HepG2 (cell line): ENCODE measurements at regions not wholly inside any gene's neighbourhood (a gene's known extent, or its start where the extent isn't known, plus 50 kb on each side); places are given as distances from the start of the nearest gene placed in this dataset.
"Not testable (repeated sequence)": the region's sequence is repeated elsewhere in the genome, so short reads cannot be mapped to it uniquely, and the experiment has no call there.

Source experiments
- ATAC-seq: fragments of 200-7000 bp; cut with Tn5 transposase; 3 replicates; pipeline ENCODE4 v1.9.1; 2020; ENCODE audit warnings: mild to moderate bottlenecking, moderate library complexity
- BruUV-seq: library from RNA; stranded (reverse); fragments of 400-500 nt; replicated peaks from 2 replicates; lab custom pipeline; 2021; lab: Mats Ljungman, UMichigan
- CTCF ChIA-PET: fragments of 300-600 bp; formaldehyde crosslinking; extraction: SDS; loops from one replicate; lab custom pipeline; 2021; ENCODE audit warnings: low total read pairs, inconsistent platforms, low intra/inter-chr PET ratio; lab: Yijun Ruan, JAX
- POLR2A ChIA-PET: fragments of 350-600 bp; sonication (Branson Sonifier 250); formaldehyde crosslinking; loops from one replicate; lab custom pipeline; 2020; ENCODE audit warnings: antibody characterized with exemption, inconsistent platforms; lab: Yijun Ruan, JAX
- DNase-seq: peaks from one replicate; pipeline ENCODE4 v3.0.0-alpha.2; 2015; ENCODE audit warnings: low spot score
- FAIRE-seq: peaks from 3 replicates; lab custom pipeline; 2011; peaks lifted over from hg19 to GRCh38; lab: Jason Lieb, UNC
- H2AFZ ChIP-seq: one replicate; pipeline ENCODE4 v1.6.1; 2011; ENCODE audit warnings: low read length, inconsistent platforms
- H3K27ac ChIP-seq: fragments of 300-600 bp; 3 replicates; pipeline ENCODE4 v1.8.0; 2011; ENCODE audit warnings: mixed run types, mild to moderate bottlenecking, mixed read lengths, low read length, inconsistent platforms; ENCODE audit not compliant: insufficient read depth; ENCODE audit errors: extremely low read length
- H3K27me3 ChIP-seq, 2 experiments: fragments of 200-600 bp in 1 of 2; 2 replicates in 1 of 2; 3 replicates in 1 of 2; pipeline versions ENCODE4 v1.6.0 to v1.8.0; 2011; ENCODE audit warnings: low read length in 2 of 2, mild to moderate bottlenecking in 2 of 2, moderate library complexity in 2 of 2, inconsistent platforms in 1 of 2; ENCODE audit not compliant: insufficient read depth in 2 of 2, control insufficient read depth in 1 of 2
- H3K36me3 ChIP-seq, 2 experiments: fragments of 200-600 bp in 1 of 2; replicated peaks in 1 of 2; 2 replicates in 1 of 2; 3 replicates in 1 of 2; pipeline versions ENCODE4 v1.5.1 to v1.8.0; 2011; ENCODE audit warnings: low read length in 2 of 2, inconsistent platforms in 1 of 2; ENCODE audit not compliant: insufficient read depth in 2 of 2, control insufficient read depth in 1 of 2
- H3K4me1 ChIP-seq: 2 replicates; pipeline ENCODE4 v1.5.1; 2012; ENCODE audit warnings: low read length, inconsistent platforms; ENCODE audit not compliant: insufficient read depth
- H3K4me2 ChIP-seq: 2 replicates; pipeline ENCODE4 v1.6.0; 2011; ENCODE audit warnings: low read depth, low read length, inconsistent platforms
- H3K4me3 ChIP-seq, 3 experiments: fragments of 200-600 bp in 1 of 3; sonication (generic), shearing (Covaris generic) in 1 of 3; replicated peaks in 1 of 3; 2 replicates each; pipeline ENCODE4 v1.5.1; 2011 to 2016; ENCODE audit warnings: low read length in 3 of 3, inconsistent platforms in 2 of 3, low read depth in 2 of 3, mild to moderate bottlenecking in 2 of 3, control low read depth in 1 of 3, mixed read lengths in 1 of 3; ENCODE audit not compliant: insufficient read depth in 1 of 3
- H3K79me2 ChIP-seq: one replicate; pipeline ENCODE4 v1.6.1; 2011; ENCODE audit warnings: low read length, inconsistent platforms; ENCODE audit not compliant: insufficient read depth
- H3K9ac ChIP-seq: 2 replicates; pipeline ENCODE4 v1.6.0; 2011; ENCODE audit warnings: mild to moderate bottlenecking, low read depth, low read length, inconsistent platforms; ENCODE audit not compliant: insufficient read depth
- H3K9me3 ChIP-seq: 2 replicates; pipeline ENCODE4 v1.5.1; 2012; ENCODE audit warnings: mild to moderate bottlenecking, low read length
- H4K20me1 ChIP-seq: 2 replicates; pipeline ENCODE4 v1.6.0; 2011; ENCODE audit warnings: inconsistent platforms, mild to moderate bottlenecking, low read length, moderate library complexity; ENCODE audit not compliant: insufficient read depth
- KMT2A ChIP-seq: sonication (generic); formaldehyde crosslinking; IDR thresholded peaks from 2 replicates; pipeline ENCODE4 v1.4.0; 2020; ENCODE audit warnings: missing genetic modification reagents
- REPIN1 ChIP-seq: sonication (generic); formaldehyde crosslinking; IDR thresholded peaks from 2 replicates; pipeline ENCODE4 v1.8.0; 2022; ENCODE audit warnings: missing genetic modification reagents, low read depth, mild to moderate bottlenecking, borderline replicate concordance
- RNF2 ChIP-seq: fragments of 450-650 bp; conservative IDR thresholded peaks from 2 replicates; pipeline ENCODE4 v1.6.1; 2016; ENCODE audit warnings: low read depth
- ZNF317 ChIP-seq: sonication (generic); formaldehyde crosslinking; IDR thresholded peaks from 2 replicates; pipeline ENCODE4 v1.5.0; 2020; ENCODE audit warnings: mild to moderate bottlenecking, missing genetic modification reagents
- WGBS: methylation state at CpG from one replicate; pipeline ENCODE4 v1.1.6; 2017; ENCODE audit warnings: low lambda C conversion rate; 5-methylcytosine and 5-hydroxymethylcytosine counted together
- in situ Hi-C: cut with HindIII; loops from 2 replicates; pipeline ENCODE4 v1.10.0; 2017; ENCODE audit warnings: low pct_unique_long_range_greater_than_20kb; ENCODE audit not compliant: extremely low pct_ligation_motif_present
- intact Hi-C: fragments of 100-400 bp; cut with micrococcal nuclease; formaldehyde crosslinking; loops from one replicate; pipeline ENCODE4 v1.10.0; 2022; ENCODE audit not compliant: unreplicated experiment

GRCh38 chr1:208990456-208990855, 593.1 kb upstream of the CAMK1G start:
- no peaks in the 10 kb centered on the region for H4K20me1 ChIP-seq
- no TSS peak for BruUV-seq
- H3K79me2 ChIP-seq: no peaks in the 10 kb centered on the region
- H3K9me3 ChIP-seq: peaks cover 15% of the 10 kb centered on the region; the same call in 1 of the 2 replicates
- 2% methylated on average over 2 of the region's 2 CpGs for WGBS
- DNase-seq (no peak), FAIRE-seq (no peak), ATAC-seq (no peak)
- TF ChIP-seq REPIN1 (CRISPR knock-in tag) (no peak), KMT2A (CRISPR knock-in tag) (no peak), RNF2 (no peak), ZNF317 (CRISPR knock-in tag) (no peak)
- ChIA-PET POLR2A (no interaction called here), CTCF (no interaction called here)
- in situ Hi-C loops (no loop called here), intact Hi-C loops (no loop called here)
- H3K36me3 ChIP-seq: no peaks in the 10 kb centered on the region
- H3K27me3 ChIP-seq: no peaks in the 10 kb centered on the region
- H3K4me1 ChIP-seq: no peaks in the 10 kb centered on the region
- H3K9ac ChIP-seq: no peak overlapping the region
- no peak overlapping the region for H2AFZ ChIP-seq
- H3K4me3 ChIP-seq: no peak overlapping the region
- H3K4me2 ChIP-seq: no peak overlapping the region
- H3K27ac ChIP-seq: no peak overlapping the region

- BruUV-seq, H3K4me3 ChIP-seq, H3K4me2 ChIP-seq, H3K36me3 ChIP-seq, intact Hi-C loops, ATAC-seq, POLR2A ChIA-PET, H3K4me1 ChIP-seq, H3K9me3 ChIP-seq, H3K9ac ChIP-seq, H4K20me1 ChIP-seq, H3K27me3 ChIP-seq, CTCF ChIA-PET, H3K79me2 ChIP-seq, H3K27ac ChIP-seq, in situ Hi-C loops, FAIRE-seq, H2AFZ ChIP-seq, DNase-seq: not testable (repeated sequence)
- WGBS: 20% methylated on average over 2 of the region's 2 CpGs
Measured at GRCh38 chr1:208997053-208997452, 586.5 kb upstream of the CAMK1G start.
